ENCODE measurements at regions not wholly inside any gene's neighbourhood (a gene's known extent, or its start where the extent isn't known, plus 50 kb on each side); places are given as distances from the start of the nearest gene placed in this dataset.

DNA sequence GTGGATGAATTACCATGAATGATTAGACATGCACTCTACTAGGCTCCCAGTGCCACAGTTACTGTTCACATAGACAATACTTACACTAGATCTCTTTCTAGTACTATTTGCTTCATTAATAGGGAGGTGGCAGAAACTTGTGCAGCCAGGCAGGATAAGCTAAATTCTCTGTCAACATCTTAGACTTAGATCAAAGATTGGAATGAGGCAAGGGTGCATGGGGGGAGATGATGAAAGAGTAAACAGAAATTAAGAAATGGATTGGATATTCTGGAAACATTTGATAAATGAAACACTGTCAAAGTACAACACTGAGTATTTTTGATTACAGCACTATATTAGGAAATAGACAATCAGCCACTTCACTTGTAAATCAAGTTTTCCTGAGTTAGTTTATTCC is 205.4 kb upstream of the TBC1D5 start:
- H3K27ac ChIP-seq, result no peak overlapping the region
- ATAC-seq, result no peak
- DNase-seq, result no peak
- no peak overlapping the region for H3K4me3 ChIP-seq
- H3K9me3 ChIP-seq, result no peaks in the 10 kb centered on the region
- intact Hi-C loops (cut with DNase I), result no loop called here
- TF ChIP-seq, protein P1, sequence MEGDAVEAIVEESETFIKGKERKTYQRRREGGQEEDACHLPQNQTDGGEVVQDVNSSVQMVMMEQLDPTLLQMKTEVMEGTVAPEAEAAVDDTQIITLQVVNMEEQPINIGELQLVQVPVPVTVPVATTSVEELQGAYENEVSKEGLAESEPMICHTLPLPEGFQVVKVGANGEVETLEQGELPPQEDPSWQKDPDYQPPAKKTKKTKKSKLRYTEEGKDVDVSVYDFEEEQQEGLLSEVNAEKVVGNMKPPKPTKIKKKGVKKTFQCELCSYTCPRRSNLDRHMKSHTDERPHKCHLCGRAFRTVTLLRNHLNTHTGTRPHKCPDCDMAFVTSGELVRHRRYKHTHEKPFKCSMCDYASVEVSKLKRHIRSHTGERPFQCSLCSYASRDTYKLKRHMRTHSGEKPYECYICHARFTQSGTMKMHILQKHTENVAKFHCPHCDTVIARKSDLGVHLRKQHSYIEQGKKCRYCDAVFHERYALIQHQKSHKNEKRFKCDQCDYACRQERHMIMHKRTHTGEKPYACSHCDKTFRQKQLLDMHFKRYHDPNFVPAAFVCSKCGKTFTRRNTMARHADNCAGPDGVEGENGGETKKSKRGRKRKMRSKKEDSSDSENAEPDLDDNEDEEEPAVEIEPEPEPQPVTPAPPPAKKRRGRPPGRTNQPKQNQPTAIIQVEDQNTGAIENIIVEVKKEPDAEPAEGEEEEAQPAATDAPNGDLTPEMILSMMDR (IDR thresholded peaks at IDR 0.05), result no peak
- no peaks in the 10 kb centered on the region for H3K36me3 ChIP-seq (ENCODE audit: insufficient read depth in 1 of 2, low read depth in 1 of 2)
- no peaks in the 10 kb centered on the region for H3K27me3 ChIP-seq (ENCODE audit: insufficient read depth in 3 of 3, low read length in 2 of 3)
- no peaks in the 10 kb centered on the region for H3K4me1 ChIP-seq

DNA sequence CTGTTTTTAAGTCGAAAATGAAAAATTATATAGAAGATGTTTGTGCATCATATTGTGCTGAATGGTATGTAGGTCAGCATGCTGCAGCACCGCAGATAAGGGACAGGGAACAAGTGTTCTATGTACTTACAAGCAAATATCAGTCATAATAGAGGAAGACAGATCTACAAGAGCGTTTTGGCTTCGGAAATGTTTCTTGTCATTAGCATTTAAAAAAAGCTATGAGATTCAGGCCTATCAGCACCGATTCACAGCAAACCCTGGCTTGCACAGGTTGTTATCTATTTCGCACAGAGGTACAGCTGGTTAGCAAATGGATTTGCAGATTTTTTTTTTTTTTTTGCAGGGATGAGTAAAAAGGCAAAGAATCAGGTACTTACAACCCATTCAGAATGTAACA is 204.2 kb upstream of the TBC1D5 start:
- H3K4me1 ChIP-seq, result no peaks in the 10 kb centered on the region
- DNase-seq (no peak), ATAC-seq (no peak)
- intact Hi-C loops (cut with DNase I), result no loop called here
- WGBS, 3 donors, result 84 to 89% (median 85%) methylated on average over 6 of the region's 6 CpGs
- no peaks in the 10 kb centered on the region for H3K27me3 ChIP-seq (ENCODE audit: insufficient read depth in 3 of 3, low read length in 2 of 3)
- H3K4me3 ChIP-seq, result no peak overlapping the region
- H3K27ac ChIP-seq, result no peak overlapping the region
- H3K9me3 ChIP-seq, result no peaks in the 10 kb centered on the region
- TF ChIP-seq, protein P1 (IDR thresholded peaks at IDR 0.05), result no peak
- no peaks in the 10 kb centered on the region for H3K36me3 ChIP-seq (ENCODE audit: insufficient read depth in 1 of 2, low read depth in 1 of 2)

DNA sequence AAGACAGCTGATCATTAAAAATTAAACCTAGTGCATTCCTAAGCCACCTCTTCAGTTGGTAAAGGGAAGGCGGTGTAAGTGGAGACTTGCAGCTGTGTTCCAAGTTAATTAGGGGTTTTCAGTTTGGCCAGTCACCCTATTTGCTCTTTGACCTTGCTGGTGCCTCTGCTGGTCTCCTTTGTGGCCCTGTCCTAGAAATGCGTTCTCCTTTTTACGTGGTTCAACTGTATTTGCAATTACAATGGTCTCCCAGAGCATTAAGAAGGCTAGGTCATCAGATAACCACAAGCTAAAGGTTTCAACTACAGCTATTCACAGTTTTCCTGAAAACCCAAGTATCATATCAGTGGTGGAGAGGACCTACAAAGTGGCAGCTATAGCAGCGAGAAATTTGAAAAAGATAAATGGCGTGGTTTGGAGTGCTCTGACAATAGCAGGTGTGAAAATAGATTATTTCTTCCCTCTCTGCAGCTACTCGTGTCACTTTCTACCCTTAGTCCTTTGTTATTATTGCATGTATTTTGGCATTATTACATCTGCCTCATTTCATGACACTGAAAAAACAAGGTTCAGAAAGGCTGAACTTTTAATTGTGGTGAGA is 203.5 kb upstream of the TBC1D5 start:
- intact Hi-C loops (cut with DNase I), result no loop called here
- Histone ChIP-seq H3K27me3 (ENCODE audit: insufficient read depth in 3 of 3, low read length in 2 of 3) (no peaks in the 10 kb centered on the region), H3K9me3 (no peaks in the 10 kb centered on the region), H3K4me3 (no peak overlapping the region), H3K27ac (no peak overlapping the region), H3K36me3 (ENCODE audit: insufficient read depth in 1 of 2, low read depth in 1 of 2) (no peaks in the 10 kb centered on the region), H3K4me1 (no peaks in the 10 kb centered on the region)
- DNase-seq, result no peak
- TF ChIP-seq, protein P1 (IDR thresholded peaks at IDR 0.05), result no peak
- no peak for ATAC-seq
- 52 to 62% (median 53%) methylated on average over 6 of the region's 6 CpGs for WGBS, 3 donors

DNA sequence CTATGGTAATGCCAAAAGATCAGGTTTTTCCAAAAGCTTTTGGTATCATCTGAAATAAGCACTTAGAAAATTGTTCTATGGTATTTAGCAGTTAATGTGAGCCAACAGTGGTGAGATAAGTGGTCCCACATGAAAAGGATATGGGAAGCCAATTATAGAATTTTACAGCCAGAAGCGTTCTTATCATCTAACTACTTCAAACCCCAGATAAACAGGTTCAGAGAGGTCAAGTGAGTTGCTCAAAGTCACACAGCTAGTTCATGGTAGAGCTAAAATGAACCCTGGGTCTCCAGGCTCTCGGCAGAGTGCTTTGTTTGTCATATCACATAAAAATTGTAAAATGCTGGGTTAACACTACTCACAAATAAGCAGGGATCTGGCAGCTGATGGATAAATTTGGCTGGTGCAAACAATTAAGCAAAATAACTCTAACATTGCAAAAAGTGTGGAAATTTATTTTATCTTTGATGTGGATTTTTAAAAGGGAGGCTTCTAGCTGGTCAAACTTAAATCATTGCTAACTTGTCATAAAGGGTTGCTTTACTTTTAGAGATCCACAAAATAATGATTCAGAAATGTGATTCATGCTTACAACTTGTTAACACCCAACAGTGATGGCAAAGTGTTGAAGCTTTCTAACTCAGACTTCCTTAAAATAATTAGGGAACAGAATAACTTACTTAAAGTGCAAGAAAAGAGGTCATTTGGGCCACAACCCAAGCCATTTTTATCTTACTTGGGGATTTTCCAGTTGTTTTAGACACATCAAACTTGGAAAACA is 202.8 kb upstream of the TBC1D5 start:
- ATAC-seq, result no peak
- intact Hi-C loops (cut with DNase I), result no loop called here
- Histone ChIP-seq H3K9me3 (no peaks in the 10 kb centered on the region), H3K27ac (no peak overlapping the region), H3K36me3 (ENCODE audit: insufficient read depth in 1 of 2, low read depth in 1 of 2) (no peaks in the 10 kb centered on the region), H3K27me3 (ENCODE audit: insufficient read depth in 3 of 3, low read length in 2 of 3) (no peaks in the 10 kb centered on the region), H3K4me1 (no peaks in the 10 kb centered on the region), H3K4me3 (no peak overlapping the region)
- TF ChIP-seq, protein P1 (IDR thresholded peaks at IDR 0.05), result no peak
- WGBS, 3 donors, result 61 to 80% (median 76%) methylated on average over 2 of the region's 2 CpGs
- no peak for DNase-seq
